ENCODE measurements at regions not wholly inside any gene's neighbourhood (a gene's known extent, or its start where the extent isn't known, plus 50 kb on each side); places are given as distances from the start of the nearest gene placed in this dataset.
"Not testable (repeated sequence)": the region's sequence is repeated elsewhere in the genome, so short reads cannot be mapped to it uniquely, and the experiment has no call there.

GRCh38 chr10:33036670-33037069, 78.6 kb upstream of the ITGB1 start:
- DNase-seq (ENCODE audit: low spot score): no peak

GRCh38 chr10:33035411-33035810, 77.4 kb upstream of the ITGB1 start:
- DNase-seq (ENCODE audit: low spot score): no peak

- DNase-seq (ENCODE audit: low spot score): no peak
Measured at GRCh38 chr10:33034931-33035330, 76.9 kb upstream of the ITGB1 start.

DNA sequence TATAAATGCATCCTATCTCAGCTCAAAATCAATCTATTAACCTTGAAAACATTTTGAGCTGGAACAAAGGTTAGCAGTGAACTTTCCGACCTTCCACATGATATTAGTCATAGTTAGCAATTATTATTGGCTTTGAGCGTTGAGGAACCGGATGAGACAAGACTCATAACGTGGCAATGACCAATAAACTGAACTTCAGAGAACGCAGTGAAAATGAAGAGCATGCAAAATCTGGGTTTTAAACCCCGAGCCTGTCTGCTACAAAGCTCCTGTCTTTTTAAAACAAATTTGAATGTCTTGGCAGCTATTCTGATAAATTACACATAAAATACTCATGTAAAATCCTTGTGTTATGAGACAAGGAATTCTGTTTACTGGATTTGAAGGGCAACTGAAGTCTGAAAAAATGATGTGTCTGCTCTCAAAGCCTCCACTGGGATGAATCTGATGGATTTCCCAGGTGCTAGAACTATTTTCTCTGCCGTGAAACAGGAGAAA, 74.7 kb upstream of the ITGB1 start:
- no peak for DNase-seq (ENCODE audit: low spot score)

DNA sequence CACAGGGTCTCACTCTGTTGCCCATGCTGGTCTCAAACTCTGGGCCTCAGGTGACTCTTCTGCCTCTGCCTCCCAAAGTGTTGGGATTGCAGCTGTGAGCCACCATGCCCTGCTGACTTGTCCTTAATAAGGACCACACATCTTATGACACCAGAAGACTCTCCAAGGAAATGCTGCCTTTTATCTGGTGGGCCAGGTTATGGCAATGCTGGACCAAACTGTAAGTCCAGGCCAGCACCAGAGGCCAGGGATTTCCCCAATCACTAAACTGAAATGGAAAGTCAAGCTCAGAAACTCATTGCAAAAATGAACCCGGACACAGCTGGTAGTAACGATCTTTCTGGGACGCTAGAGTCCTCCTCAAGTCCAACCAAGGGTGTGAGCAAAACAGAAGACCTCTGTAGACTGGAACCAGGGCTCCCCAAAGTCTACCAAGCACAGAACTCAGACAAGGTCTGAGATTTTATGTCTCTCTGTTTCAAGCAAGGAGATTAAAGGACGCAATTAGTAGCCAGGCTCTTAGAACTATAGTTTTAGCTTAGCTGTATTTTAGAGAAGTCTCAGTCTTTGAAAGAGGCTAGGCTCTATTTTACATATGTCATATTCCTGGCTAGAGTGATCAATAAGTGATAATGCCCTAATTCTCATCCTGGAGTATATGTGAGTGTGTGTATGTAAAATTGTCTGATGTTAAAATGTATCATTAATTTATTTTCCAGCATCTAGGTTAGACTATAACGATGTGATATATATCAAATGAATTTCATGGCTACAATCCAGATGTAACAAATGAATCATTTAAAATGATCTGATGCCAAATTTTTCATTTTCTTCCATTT, 74.0 kb upstream of the ITGB1 start:
- DNase-seq (ENCODE audit: low spot score): no peak

GRCh38 chr10:33031171-33031570, 73.1 kb upstream of the ITGB1 start:
- DNase-seq (ENCODE audit: low spot score): no peak

DNA sequence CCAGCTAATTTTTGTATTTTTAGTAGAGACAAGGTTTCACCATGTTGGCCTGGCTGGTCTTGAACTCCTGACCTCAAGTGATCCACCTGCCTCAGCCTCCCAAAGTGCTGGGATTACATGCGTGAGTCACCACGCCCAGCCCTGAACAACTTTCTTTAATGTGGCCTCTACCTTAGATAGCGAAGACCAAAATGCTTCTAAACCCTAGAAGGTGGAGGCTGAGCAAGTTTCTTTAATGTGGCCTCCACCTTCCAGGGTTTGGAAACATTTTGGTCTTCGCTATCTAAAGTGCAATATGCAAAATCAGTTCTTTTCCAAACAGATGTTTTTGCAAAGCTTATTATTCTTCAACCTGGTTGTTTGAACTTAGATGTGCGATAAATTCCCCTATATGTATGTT, 70.5 kb upstream of the ITGB1 start:
- not testable (repeated sequence) for DNase-seq (ENCODE audit: low spot score)

GRCh38 chr10:33027088-33027487, 69.1 kb upstream of the ITGB1 start:
- no peak for DNase-seq (ENCODE audit: low spot score)

GRCh38 chr10:33026422-33026821, 68.4 kb upstream of the ITGB1 start:
- DNase-seq (ENCODE audit: low spot score): no peak

GRCh38 chr10:33025910-33026309, 67.9 kb upstream of the ITGB1 start:
- no peak for DNase-seq (ENCODE audit: low spot score)

DNA sequence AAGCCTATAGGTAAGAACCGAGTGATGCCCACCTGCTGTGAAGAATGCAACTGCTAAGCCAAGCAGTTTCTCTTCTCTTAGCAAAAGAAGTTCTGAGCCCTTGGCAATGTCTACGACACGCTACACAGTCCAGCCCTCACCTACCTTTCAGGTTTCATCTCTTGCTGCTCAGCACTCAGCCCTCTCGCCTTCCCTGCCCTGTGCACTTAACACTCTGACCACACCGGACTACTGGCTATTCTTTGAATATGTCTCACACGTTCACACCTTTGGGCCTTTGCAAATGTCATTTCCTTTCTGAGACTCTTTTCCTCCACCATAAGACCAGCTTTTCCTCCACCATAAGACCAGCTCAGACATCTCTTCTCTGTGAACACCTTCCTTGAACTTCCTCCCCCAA, 67.0 kb upstream of the ITGB1 start:
- DNase-seq (ENCODE audit: low spot score): no peak

GRCh38 chr10:33022691-33023090, 64.7 kb upstream of the ITGB1 start:
- no peak for DNase-seq (ENCODE audit: low spot score)

- no peak for DNase-seq (ENCODE audit: low spot score)
Measured at GRCh38 chr10:33022090-33022489, 64.1 kb upstream of the ITGB1 start.

DNA sequence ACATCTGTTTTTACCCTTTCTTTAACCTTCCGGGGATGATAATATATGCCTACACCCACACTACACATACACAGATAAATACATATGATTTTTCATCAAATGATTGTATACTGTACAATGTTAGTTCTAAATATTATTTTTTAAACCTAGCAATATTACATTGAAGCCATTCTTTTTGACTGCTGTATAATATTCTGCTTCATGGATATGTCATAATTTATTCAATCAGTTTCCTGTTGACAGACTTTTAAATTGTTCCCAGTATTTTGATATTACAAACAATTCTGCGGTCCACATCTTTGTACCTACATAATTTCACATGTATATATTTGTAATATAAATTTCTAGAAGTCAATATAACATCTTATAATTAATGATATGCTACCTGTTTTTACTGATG, 59.0 kb upstream of the ITGB1 start:
- no peak for DNase-seq (ENCODE audit: low spot score)

DNA sequence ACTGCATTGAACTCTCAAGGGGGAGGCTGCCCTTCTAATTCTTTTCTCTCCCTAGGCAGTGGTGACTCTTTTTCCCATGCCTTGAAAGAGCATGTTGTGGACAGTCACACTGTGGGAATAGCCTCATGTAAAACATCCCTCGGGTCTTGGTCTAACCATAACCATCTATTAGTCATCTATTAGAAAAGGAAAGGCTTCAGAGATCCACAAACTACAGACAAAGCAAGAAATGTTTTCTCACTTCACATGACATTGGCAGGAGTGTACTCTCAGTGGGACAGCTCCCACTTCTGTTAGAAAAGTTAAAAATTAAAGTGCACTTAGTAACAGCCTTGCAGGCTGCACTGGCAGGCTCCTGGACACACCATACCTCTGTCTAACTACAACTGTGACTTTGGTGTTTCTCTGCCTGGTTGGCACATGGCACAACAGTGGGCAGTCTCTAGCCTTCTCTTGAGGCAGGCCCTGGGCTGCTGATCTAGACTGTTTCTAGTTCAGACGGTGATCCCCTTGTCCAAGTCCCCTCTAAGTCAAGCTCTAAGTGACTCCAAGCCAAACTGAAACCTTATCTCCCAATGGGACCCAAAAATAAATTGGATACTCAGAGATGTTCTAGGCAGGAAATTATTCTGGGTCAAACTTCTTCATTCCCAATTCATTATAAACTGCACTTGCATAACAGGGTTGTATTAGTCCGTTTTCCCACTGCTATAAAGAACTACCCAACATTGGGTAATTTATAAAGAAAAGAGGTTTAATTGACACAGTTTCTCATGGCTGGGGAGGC, 57.9 kb upstream of the ITGB1 start:
- DNase-seq (ENCODE audit: low spot score): no peak

DNA sequence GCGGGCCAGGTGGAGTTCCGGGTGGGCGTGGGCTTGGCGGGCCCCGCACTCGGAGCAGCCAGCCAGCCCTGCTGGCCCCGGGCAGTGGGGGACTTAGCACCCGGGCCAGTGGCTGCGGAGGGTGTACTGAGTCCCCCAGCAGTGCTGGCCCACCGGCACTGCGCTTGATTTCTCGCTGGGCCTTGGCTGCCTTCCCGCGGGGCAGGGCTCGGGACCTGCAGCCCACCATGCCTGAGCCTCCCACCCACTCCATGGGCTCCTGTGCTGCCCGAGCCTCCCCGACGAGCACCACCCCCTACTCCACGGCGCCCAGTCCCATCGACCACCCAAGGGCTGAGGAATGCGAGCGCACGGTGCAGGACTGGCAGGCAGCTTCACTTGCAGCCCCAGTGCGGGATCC, 55.3 kb upstream of the ITGB1 start:
- not testable (repeated sequence) for DNase-seq (ENCODE audit: low spot score)

GRCh38 chr10:33012306-33012705, 54.3 kb upstream of the ITGB1 start:
- DNase-seq (ENCODE audit: low spot score): no peak

DNA sequence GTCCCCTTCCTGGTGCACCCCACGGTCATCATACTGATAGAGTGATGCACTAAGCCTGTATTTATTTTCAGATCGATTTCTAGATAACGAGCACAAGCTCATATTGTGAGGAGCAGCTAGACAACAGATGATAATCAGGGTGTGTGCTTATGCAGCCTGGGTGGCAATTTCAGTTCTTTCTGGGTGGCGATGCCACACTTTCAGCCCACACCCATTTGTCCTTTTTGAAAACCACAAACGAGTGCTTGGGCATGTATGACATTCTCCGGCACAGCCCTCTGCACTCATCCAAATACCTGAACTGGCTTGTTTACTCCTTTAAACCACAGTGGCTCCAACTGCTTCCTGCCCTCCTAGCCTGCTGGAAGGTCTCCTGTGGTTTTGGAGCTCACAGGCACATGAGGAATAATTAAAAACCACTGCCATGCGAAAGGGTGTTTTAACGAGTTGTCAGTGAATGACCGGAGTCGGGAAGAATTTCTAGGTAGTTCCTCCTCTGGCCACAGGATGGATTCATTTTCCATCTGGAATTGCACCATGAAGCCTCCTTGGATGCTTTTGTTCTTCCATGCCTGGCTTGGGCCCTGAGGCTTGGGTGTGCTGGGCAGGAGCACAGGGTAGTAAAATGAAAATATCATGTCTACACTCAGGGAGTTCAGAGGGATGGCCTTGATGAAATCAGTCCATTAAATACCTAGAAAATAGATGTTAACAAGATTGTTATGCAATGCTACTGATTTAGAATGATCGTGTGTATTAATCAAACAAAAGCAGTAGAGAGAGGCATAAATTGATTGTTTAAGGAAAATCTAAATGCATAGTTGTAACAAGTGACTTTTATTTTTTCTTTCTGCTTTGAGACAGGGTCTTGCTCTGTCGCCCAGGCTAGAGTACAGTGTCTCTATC, 52.4 kb upstream of the ITGB1 start:
- DNase-seq (ENCODE audit: low spot score): peak; percentile 58

- no peak for DNase-seq (ENCODE audit: low spot score)
Measured at GRCh38 chr10:33009244-33010131, 51.5 kb upstream of the ITGB1 start.

DNA sequence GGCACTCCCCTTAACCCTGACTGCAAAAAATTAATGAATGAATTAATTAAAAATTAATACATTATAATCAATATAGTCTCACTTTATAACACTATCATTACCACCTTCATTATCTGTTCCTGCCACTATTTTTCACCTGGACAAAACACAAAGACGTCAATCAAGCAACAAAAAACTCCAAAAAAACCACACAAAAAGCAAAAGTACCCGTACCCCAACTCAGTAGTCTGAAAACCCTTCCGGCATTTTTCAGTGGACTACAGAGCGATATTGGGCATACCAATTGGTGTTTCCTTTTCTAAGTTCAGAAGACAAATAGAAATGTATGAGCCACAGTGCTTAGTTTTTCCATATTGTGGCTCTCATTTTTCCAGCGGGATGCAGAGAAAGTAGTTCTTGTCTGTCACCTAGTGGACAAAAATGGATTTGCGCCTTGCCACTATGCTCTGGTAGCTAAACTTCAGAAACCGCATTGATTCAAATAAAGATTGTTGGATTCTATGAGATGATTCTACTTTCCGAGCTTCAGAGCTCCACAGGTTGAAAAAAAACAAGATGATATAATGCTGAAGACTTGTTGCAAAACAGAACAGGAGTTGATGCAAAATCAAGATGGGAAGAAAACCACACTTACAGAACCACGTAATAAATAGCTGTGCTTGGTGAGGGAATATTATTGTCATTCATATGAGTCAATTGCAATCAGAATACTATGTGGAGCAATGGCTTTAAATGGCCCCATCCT, 50.6 kb upstream of the ITGB1 start:
- peak; percentile 65 for DNase-seq (ENCODE audit: low spot score)

Measured in D341Med (cell line).